GM18868 (cell line): ENCODE measurements at regions not wholly inside any gene's neighbourhood (a gene's known extent, or its start where the extent isn't known, plus 50 kb on each side); places are given as distances from the start of the nearest gene placed in this dataset.

ENCODE experiments used
- ATAC-seq: cut with Tn5 transposase; IDR thresholded peaks from one replicate; pipeline ENCODE4 v1.9.1; 2021; ENCODE audit warnings: mild to moderate bottlenecking, moderate library complexity; ENCODE audit not compliant: unreplicated experiment

DNA sequence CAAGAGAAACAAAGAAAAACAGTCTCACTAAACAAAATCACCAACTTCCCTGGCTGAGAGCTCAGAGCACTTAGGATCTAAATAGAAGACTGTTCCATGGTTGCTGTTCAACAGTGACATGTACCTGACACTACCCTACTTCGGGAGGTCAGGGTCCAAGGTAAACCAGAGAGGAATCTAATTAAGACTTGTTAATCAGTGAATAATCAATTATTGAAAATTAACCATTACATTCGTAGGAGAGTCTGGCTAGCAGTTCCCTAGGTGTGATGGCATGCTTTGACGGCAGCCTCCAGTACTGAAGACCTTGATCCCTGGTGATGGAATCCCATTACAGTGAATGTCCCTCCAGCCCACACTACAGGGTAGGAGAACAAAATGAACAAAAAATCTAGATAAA, 154.0 kb upstream of the AFDN start:
- ATAC-seq: no peak

DNA sequence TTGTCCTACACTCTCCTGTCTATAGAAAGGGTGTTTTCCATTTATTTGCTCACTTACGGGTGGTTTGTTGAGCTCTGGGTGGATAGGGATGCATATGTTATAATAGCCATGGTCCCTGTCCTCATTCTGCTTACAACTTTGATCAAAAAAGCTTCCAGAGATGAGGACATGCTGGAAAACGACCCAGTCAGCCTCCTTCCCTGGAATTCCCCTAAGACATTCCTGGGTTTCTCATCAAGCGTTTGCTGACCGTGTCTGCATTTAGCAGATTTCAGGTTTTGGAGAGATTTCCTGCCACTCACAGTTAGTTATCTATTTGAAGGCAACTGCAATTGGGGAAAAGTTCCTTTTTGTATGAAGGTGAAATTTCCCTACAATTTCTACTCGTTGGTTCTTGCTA, 152.8 kb upstream of the AFDN start:
- ATAC-seq: no peak

DNA sequence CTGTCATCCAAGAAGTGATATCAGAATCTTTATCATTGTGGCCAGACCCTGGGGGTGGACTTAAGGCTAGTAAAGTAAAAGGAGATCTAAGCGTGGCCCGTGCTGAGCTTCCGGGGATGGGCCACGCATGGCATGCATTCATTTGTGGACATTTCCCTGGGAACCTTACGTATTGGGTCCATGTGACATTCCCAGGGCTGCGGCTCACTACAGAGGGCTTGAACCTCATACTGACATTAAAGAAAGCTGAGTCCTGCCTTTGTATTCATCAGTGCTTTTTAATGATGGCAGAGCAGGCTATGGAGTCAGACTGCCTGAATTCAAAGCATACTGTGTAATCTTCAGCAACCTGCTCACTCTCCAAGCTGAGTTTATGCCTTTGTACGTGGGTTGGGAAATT, 152.2 kb upstream of the AFDN start:
- no peak for ATAC-seq

DNA sequence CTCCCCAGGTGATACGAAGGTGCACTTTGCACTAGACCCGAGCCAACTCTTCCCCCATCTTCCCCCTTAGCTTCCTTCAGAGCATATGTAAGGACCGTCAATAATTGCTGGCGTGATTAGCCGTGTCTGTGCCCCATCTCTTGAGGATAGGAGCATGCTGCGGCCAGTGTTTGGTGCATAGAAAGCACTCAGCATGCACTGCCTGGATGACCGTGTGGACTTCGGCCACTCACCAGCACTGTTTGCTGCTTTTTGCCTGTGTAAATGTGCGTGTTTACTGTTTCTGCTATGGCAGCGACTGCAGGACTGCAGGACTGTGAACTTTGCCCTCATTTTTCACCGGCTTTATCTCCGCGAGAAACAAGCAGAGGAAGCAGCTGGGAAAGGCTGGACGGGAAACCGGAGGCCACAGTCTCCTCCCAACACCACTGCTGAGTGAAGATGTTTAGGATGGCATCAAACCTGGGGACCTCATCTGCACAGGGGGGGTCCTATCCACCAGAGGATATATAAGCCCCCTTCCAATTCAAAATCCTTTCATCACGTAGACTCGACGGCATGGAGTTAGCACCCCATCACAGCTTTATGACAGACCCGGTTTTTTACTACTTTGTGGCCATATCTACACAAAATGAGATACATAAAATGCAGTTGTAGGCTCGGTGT, 150.6 kb upstream of the AFDN start:
- no peak for ATAC-seq

DNA sequence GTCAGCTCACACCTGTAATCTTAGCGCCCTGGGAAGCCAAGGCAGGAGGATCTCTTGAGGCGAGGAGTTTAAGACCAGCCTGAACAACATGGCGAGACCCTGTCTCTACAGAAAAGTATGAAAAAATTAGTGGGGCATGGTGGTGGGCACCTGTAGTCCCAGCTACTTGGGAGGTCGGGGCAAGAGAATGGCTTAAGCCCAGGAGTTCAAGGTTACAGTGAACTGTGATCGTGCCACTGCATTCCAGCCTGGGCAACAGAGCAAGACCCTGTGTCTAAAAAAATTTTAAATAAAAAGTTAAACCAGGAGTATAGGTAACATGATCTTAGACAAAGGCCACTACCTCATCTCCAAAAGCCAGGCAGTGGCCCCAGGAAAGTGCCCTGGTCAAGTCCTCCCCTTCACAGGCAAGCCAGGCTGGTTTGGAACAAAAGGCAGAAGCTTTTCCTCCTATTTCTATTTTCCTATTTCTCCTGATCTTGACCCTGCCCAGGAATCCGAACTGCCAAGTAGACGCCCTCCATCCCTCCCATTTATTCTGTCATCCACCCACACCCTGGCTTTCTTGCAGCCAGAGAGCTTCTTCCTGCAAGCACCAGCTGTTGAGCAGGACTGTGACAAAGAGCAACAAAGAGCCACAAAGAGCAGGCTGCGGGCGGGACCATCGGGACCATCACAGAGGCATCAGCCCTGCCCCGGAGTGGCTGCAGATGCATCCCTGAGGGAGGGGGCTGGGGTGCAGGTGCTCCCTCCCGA, 149.9 kb upstream of the AFDN start:
- ATAC-seq: no peak

DNA sequence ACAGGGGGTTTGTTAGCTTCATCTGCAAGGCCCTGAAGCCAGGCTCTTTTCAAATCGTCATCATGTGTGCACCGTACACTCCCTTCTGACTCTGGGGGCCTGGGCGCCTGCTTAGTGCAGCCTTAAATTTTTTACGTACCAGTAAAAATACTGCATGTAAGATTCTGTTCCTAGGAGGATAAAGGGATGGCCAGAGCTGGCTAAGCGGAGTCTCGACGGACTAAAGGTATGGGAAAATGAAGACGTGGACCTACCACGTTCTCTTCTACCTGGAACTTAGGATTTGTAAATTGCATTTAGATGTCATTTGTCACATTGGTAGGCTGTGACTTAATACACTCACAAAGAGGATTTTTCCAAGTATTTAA, 149.3 kb upstream of the AFDN start:
- no peak for ATAC-seq

DNA sequence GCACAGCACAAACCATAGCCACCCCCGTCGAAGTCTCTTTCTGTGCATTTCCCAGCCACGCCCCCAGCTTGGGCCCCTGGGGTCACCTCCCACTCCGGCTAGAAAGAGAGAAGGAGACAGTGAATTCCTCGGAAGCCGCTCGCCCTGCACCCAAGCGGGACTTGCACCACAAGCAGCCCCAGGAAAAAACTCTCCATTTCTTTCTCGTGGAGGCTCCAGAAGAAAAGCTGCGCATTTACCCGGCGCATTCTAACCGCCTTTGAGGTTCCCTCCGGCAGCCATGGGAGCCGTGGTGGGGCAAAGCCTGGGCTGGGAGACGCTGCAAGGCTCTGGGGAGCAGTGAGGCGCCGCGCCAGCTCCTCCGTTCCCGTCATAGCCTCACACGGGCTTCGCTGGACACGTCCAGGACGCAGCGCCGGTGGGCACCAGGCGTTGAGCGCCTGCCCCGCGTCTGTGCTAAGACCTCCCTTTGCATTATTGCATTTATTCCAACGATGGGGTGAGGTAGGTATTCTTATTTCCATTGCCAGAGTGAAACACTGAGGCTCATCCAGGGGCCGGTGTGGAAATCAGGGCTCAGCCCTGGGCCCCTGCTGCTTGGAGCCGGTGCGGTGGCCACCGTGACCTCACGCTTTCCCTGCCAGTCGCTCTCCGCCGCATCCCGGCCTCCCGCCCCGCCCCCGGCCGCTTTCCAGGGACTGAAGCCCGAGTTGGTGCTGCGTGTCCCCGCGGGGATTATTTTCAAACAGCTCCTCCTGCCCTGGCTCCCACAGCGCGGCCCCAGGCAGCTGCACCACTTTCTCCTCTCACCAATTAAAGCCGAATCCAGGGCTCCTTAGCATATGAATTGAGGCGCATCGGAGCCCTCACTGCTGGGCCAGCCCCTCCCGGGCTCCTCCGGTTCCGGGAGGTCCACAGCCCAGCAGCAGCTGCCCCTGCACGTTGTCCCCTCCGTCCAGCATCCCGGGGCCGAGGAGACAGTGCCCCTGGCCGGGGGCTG, 148.3 kb upstream of the AFDN start:
- ATAC-seq: no peak

DNA sequence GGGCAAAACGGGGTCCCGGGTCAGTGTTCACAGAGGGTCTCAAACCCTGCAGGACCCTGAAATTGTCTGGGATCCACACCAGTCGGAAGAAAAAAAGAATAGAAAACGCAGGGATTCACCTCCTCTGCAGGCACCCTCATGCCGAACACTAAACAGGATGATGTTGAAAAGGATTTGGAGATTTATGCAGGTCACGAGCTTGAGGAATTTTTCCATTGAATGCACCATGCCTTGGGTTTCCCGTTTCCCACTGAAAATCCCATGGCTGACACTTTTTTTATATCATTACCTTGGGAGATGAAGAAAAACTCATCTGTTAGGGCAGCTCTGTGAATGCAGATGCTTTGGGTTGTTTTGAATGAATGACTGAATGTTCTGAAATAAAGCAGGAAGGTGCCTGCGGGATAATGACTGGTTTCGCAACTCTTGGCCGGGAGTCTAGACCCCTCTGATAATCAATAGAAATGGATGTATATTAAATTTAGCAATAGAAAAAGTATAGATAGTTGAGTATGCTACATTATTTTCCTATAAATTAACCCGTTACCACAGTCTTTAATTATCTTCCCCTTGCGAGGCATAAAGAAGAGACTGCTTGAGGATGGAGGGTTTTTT, 147.5 kb upstream of the AFDN start:
- ATAC-seq: no peak

DNA sequence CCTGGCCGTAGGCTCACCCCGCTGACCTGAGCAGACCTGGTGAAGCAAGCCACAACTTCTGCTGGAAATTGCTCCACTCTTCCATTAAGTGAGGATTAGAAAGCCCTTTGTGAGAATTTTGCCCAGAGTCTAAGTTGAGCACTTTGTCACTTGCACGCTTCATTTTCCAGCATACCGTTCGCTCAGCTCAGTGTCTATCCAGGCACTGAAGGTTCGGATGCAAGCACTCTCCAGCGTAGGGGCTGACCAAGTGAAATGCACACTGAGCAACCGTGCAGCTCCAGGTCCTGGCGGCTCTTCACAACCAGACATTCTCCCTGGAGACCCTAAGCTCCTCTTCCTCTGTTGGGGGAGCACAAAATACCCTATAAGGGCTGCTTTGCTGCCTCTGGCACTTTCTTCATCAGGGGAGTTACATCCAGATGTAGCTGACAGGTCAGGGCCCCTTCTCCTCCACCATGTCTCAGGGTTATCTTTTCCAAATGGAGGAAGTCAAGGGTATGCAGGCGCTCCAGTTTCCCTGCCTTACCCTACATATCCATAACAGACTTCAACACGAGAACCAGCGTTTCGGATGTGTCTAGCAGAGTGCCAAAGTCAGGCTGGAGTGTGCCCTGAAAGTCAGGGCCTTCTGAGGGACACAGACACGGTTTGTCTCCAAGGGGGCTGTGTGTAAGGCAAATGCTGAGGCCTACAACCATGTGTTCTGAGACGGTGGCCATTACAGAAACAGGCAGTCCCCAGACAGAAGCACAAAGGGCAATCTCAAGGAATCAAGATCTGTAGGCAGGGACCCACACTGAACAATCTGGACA, 146.7 kb upstream of the AFDN start:
- no peak for ATAC-seq

DNA sequence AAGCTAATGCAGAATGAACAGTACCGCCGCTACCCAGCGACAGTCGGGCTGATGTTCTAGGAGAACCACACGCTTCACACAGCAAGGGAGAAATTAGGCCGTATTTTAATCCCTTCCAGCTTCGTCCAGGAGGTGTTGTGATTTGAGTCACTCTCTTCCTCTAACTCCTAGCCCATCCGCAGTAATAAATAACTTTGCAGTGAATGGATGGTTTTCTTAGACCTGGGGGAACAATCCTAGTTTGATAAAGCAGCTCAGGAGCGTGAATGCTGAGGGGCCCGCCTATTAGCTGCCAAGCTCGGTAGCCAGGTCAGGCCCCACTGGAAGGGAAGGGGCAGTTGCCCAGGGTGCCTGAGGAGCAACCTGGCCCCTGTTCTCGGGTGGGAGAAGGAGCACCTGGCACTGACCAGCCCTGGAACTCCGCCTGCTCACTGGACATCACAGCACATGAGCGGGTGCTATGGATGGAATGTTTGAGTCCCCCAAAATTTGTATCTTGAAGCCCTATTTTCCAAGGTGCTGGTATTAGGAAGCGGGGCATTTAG, 146.0 kb upstream of the AFDN start:
- no peak for ATAC-seq

DNA sequence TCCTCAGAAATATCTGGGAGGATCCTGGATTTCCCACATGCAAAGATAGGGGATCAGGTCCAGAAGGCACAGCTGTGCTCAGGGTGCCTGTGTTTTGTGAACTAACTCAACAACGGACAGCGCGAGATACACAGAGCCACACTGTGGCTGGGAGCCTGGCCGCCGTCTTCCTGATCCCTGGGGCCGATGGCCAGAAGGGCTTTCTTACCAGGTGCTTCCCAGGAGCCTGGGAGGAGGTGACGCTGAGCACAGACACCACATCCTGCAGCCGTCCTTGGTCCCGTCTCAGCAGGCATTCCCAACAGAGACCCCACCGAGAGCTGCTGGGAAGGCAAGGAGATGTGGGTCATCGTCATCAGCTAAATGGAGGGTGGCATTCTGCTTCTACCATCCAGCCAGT, 144.6 kb upstream of the AFDN start:
- no peak for ATAC-seq

DNA sequence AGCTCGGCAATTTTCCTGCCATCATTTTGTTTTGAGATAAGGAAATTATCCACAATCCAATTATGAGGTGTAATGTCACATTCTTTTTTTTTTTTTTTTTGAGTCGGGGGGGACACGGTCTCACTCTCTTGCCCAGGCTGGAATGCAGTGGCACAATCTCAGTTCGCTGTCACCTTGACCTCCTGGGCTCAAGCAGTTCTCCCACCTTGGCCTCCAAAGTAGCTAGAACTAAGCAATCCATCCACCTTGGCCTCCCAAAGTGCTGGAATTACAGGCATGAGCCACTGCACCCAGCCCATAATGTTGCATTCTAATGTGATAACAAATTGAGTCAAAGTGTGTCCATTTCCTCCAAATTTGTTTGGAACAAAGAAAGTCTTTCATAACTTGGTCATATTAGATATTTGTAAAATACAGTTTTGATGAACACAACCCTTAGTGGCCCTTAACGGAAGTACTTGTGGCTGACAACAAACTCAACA, 144.1 kb upstream of the AFDN start:
- no peak for ATAC-seq

DNA sequence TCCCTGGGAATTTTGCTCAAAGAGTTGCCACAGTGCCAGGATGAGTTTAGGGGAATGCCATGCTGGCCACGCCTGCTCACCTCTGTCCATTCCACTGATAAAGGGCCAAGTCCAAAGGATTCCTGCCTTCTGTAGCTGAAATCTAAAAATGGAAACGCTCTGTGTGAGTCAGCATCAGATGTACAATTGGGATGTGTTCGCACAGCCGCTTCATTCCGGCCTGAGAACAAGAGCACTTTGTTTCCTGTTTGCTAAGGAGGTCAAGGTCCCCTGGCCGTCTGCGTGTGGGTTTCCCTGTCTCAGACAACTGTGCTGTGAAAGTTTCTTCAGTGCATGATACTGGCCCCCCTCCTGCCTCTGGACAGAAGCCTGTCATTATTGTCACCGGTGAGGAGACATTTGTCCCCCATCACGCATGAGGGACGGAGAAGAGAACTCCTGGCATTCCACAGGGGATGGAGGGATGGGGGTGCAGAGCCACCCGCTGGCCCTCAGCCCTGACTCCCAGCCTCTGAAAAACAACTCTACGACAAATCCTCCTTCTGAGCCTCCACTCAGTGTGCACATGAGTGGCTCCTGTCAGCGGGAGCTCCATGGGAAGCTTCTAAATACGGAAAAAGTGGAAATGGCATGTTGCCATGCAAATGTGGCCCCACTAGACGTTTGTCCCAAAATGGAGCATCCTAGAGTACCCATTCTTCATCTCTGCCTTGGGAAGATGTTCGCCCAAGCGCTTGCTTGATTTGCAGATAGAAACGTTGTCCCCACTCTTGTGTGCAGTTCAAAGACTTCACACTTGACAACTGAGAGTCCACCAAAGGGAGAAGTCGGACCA, 143.5 kb upstream of the AFDN start:
- ATAC-seq: no peak

DNA sequence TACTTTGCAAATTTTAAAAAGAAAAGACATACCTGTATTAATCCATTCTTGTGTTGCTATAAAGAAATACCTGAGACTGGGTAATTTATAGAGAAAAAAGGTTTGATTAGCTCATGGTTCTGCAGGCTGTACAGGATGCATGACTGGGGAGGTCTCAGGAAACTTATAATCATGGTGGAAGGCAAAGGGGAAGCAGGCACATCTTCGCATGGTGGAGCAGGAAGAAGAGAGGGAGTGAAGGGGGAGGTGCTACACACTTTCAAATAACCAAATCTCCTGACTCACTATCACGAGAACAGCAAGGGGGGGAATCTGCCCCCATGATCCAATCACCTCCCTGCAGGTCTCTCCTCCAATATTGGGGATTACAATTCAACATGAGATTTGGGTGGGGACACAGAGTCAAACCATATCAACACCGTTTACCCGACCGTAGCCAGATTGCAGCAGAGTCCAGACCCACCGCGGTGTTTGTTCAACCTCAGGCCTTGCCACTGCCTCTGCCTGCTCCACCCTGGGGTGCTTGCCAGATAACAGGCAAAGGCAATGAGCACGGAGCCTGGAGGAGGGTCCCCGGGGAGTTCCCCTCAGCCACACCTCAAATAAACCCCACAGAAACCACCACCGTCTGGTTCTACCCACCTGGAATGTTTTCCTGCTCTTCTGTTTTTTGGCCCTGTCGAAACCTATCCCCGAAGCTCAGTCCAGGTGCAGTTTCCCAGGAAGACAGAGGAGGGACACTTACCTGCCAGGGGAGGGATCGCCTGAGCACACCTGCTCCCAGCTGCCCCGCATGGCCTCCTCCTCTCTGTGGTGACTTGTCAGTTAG, 142.2 kb upstream of the AFDN start:
- ATAC-seq: no peak

DNA sequence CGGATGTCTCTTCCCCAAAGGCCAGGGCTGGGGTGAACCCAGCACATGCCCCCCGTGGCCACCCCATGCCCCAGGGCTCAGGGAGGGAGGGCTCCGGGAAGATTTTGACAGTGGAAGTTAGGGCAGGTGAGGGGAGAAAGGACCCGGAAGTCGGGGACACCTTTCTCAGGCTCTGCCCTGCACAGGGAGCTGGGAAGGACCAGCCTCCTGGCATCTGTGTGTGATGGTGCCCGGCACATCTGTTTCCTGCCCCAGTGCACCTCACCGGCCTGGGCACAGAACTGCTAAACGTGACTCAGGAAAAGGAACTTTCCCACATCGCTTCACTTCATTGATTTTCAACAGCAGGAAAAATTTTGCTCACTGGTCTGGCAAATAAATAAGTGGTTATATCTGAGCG, 141.1 kb upstream of the AFDN start:
- ATAC-seq: no peak

DNA sequence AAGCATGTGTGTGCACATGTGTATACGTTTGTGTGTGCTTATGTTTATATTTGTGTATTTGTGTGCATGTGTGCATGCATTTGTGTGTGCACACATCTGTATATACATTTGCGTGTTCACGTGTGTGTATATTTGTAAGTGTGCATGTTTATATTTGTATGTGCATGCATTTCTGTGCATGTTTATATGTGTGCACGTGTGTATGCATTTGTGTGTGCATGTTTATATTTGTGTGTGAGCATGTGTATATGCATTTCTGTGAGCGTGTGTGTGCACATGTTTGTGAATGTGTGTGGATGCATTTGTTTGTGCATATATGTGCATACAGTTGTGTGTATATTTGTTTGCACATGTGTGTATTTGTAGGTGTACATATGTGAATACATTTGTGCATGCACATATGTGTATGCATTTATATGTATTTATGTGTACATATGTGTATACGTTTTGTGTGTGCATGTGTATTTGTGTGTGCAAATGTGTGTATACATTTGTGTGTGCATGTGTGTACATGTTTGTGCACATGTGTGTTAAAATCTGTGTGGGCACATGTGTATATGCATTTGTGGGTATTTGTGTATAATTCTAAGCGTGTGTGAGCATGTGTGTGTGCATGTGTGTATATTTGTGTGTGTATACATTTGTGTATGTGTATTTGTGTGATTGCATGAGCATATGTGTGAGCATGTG, 140.4 kb upstream of the AFDN start:
- no peak for ATAC-seq

DNA sequence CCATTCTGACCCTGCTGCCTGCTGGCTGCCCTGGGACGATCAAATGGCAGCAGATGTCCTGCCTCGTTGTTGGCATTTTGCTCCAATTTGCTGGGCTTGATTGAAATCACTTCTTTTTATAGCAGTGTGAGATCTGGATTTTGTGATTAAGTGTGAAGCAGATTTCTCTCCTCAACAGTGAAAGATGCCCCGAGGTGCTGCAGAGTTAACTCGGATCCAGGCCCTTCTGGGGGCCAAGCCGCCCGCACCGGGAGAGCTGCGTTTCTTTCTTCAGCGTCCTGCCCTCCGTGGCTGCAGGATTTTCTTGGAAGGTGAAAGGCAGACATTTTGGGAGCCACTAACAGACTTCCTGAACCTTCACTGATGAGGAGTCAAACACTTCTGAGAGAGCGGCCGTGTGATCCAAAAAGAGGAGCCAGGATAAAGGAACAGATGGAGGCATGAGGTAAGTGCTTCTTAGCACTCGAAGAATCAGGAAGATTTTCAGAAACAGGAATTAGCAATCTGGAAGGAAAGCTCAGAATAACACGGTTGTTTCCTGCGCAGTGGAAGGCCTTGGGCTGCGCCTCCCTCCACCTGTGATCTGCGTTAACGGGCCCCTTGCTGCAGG, 139.5 kb upstream of the AFDN start:
- no peak for ATAC-seq
